Keratinocyte (primary cell): ENCODE measurements at regions not wholly inside any gene's neighbourhood (a gene's known extent, or its start where the extent isn't known, plus 50 kb on each side); places are given as distances from the start of the nearest gene placed in this dataset.

Experiments used
- DNase-seq: peaks from one replicate; pipeline ENCODE4 v3.0.0-alpha.2; 2011; ENCODE audit warnings: low read depth, missing footprints, low spot score
- FAIRE-seq: peaks from 2 replicates; lab custom pipeline; 2011; peaks lifted over from hg19 to GRCh38; lab: Jason Lieb, UNC
- H2AFZ ChIP-seq: 2 replicates; pipeline ENCODE4 v1.6.0; 2012; ENCODE audit warnings: low read length, control low read depth, inconsistent platforms; ENCODE audit not compliant: control insufficient read depth
- H3K27ac ChIP-seq: 2 replicates; pipeline ENCODE4 v1.5.1; 2011; ENCODE audit warnings: low read length; ENCODE audit not compliant: control insufficient read depth, insufficient read depth
- H3K27me3 ChIP-seq: 3 replicates; pipeline ENCODE4 v1.6.0; 2011; ENCODE audit warnings: low read length; ENCODE audit not compliant: control insufficient read depth, insufficient read depth; ENCODE audit errors: extremely low read depth
- H3K36me3 ChIP-seq, 2 experiments: 2 replicates in 1 of 2; 3 replicates in 1 of 2; pipeline ENCODE4 v1.5.1; 2011; ENCODE audit warnings: low read length in 2 of 2, mild to moderate bottlenecking in 1 of 2; ENCODE audit not compliant: control insufficient read depth in 2 of 2, insufficient read depth in 2 of 2; ENCODE audit errors: extremely low read depth in 1 of 2
- H3K4me1 ChIP-seq: 3 replicates; pipeline ENCODE4 v1.5.1; 2011; ENCODE audit warnings: low read length; ENCODE audit not compliant: control insufficient read depth, insufficient read depth; ENCODE audit errors: extremely low read depth
- H3K4me2 ChIP-seq: 3 replicates; pipeline ENCODE4 v1.6.0; 2011; ENCODE audit warnings: low read depth, low read length; ENCODE audit not compliant: control insufficient read depth, insufficient read depth; ENCODE audit errors: extremely low read depth
- H3K4me3 ChIP-seq, 3 experiments: fragments of 200-600 bp in 1 of 3; sonication (generic) in 1 of 3; 2 replicates in 2 of 3; 3 replicates in 1 of 3; pipeline ENCODE4 v1.5.1; 2011 to 2016; ENCODE audit warnings: low read length in 3 of 3, mild to moderate bottlenecking in 3 of 3, control low read depth in 2 of 3, inconsistent platforms in 1 of 3, low read depth in 1 of 3, mixed read lengths in 1 of 3, mixed run types in 1 of 3, moderate library complexity in 1 of 3; ENCODE audit not compliant: control insufficient read depth in 2 of 3, insufficient read depth in 2 of 3; ENCODE audit errors: extremely low read depth in 1 of 3
- H3K79me2 ChIP-seq: 2 replicates; pipeline ENCODE4 v1.6.0; 2012; ENCODE audit warnings: low read length; ENCODE audit not compliant: control insufficient read depth, insufficient read depth
- H3K9ac ChIP-seq: 3 replicates; pipeline ENCODE4 v1.6.0; 2011; ENCODE audit warnings: low read length; ENCODE audit not compliant: control insufficient read depth, insufficient read depth; ENCODE audit errors: extremely low read depth
- H3K9me1 ChIP-seq: 3 replicates; pipeline ENCODE4 v1.6.0; 2011; ENCODE audit warnings: low read length; ENCODE audit not compliant: control insufficient read depth, insufficient read depth; ENCODE audit errors: extremely low read depth
- H3K9me3 ChIP-seq: 2 replicates; pipeline ENCODE4 v1.5.1; 2012; ENCODE audit warnings: low read depth, low read length; ENCODE audit not compliant: control insufficient read depth
- H4K20me1 ChIP-seq: 3 replicates; pipeline ENCODE4 v1.6.0; 2011; ENCODE audit warnings: low read length; ENCODE audit not compliant: control insufficient read depth, insufficient read depth; ENCODE audit errors: extremely low read depth
- CTCF ChIP-seq, 3 experiments: IDR thresholded peaks in 1 of 3; conservative IDR thresholded peaks in 1 of 3; optimal IDR thresholded peaks in 1 of 3; 2 replicates in 2 of 3; 3 replicates in 1 of 3; pipeline versions ENCODE3 to v1.5.1; 2011; ENCODE audit warnings: low read length in 3 of 3, mild to moderate bottlenecking in 3 of 3, moderate library complexity in 2 of 3, control low read depth in 1 of 3, inconsistent platforms in 1 of 3; ENCODE audit not compliant: insufficient read depth in 2 of 3; ENCODE audit errors: extremely low read depth in 1 of 3
- EZH2 ChIP-seq: IDR thresholded peaks from one replicate; pipeline ENCODE4 v1.6.1; 2012; ENCODE audit warnings: inconsistent platforms, mild to moderate bottlenecking, low read length, moderate library complexity
- dilution Hi-C: fragments of 300-500 bp; cut with MboI; formaldehyde crosslinking; loops from one replicate; pipeline ENCODE4 v1.7.0; 2020; ENCODE audit warnings: low sequenced_read_pairs; ENCODE audit not compliant: extremely low pct_ligation_motif_present

DNA sequence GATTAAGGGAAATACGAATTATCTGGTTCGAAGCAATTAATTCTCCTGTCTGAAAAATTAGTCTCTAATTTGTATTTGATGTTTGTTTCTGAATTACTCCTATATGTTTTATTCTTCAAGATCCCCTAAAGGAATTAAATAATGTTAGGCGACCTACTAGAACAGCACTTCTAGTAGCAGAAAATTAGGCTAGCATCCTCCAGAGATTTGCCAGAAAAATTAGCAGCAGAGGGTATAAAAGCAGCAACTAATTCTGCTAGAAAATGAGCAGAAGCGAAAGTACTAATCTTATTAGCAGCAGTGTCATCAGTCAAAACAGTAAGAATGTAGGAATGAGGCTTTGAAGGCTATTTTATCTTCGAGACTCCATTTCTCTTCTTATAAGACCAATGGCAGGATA, 114.3 kb upstream of the PJA2 start:
- no peaks in the 10 kb centered on the region for H3K9me1 ChIP-seq
- no peaks in the 10 kb centered on the region for H3K36me3 ChIP-seq
- H3K27ac ChIP-seq, result no peak overlapping the region
- TF ChIP-seq EZH2 (no peak), CTCF (optimal IDR thresholded peaks at IDR 0.05 in 1 of 3, IDR thresholded peaks at IDR 0.05 in 1 of 3, conservative IDR thresholded peaks at IDR 0.05 in 1 of 3; ENCODE audit: extremely low read depth in 1 of 3, insufficient read depth in 2 of 3, low read length in 3 of 3) (no peak)
- H3K4me1 ChIP-seq, result no peaks in the 10 kb centered on the region
- H3K4me3 ChIP-seq, result no peak overlapping the region
- no peak overlapping the region for H3K9ac ChIP-seq
- no peak overlapping the region for H3K4me2 ChIP-seq
- H2AFZ ChIP-seq, result no peak overlapping the region
- DNase-seq (no peak), FAIRE-seq (no peak)
- H4K20me1 ChIP-seq, result no peaks in the 10 kb centered on the region
- H3K9me3 ChIP-seq, result no peaks in the 10 kb centered on the region
- H3K27me3 ChIP-seq, result no peaks in the 10 kb centered on the region
- dilution Hi-C loops, result no loop called here
- no peaks in the 10 kb centered on the region for H3K79me2 ChIP-seq

- TF ChIP-seq EZH2 (no peak), CTCF (optimal IDR thresholded peaks at IDR 0.05 in 1 of 3, IDR thresholded peaks at IDR 0.05 in 1 of 3, conservative IDR thresholded peaks at IDR 0.05 in 1 of 3; ENCODE audit: extremely low read depth in 1 of 3, insufficient read depth in 2 of 3, low read length in 3 of 3) (no peak)
- Histone ChIP-seq H3K27ac (no peak overlapping the region), H3K36me3 (no peaks in the 10 kb centered on the region), H3K4me3 (no peak overlapping the region), H3K9ac (no peak overlapping the region), H3K27me3 (no peaks in the 10 kb centered on the region), H4K20me1 (no peaks in the 10 kb centered on the region), H3K9me1 (no peaks in the 10 kb centered on the region), H3K4me1 (no peaks in the 10 kb centered on the region), H2AFZ (no peak overlapping the region), H3K4me2 (no peak overlapping the region), H3K79me2 (no peaks in the 10 kb centered on the region), H3K9me3 (no peaks in the 10 kb centered on the region)
- dilution Hi-C loops, result no loop called here
- DNase-seq (no peak), FAIRE-seq (no peak)
Observed at GRCh38 chr5:109522404-109522803, 112.6 kb upstream of the PJA2 start.
